ENCODE measurements at regions not wholly inside any gene's neighbourhood (a gene's known extent, or its start where the extent isn't known, plus 50 kb on each side); places are given as distances from the start of the nearest gene placed in this dataset.
"Not testable (repeated sequence)": the region's sequence is repeated elsewhere in the genome, so short reads cannot be mapped to it uniquely, and the experiment has no call there.

- TF ChIP-seq CTCF (IDR thresholded peaks at IDR 0.05); POLR2AphosphoS5 (IDR thresholded peaks at IDR 0.05); EP300 (IDR thresholded peaks at IDR 0.05; ENCODE audit: low read depth); POLR2A (IDR thresholded peaks at IDR 0.05): not testable (repeated sequence)
Observed at GRCh38 chr1:166416831-166417230, 250.0 kb upstream of the FAM78B start.

Data from transverse colon (tissue), 4 donors.